DND-41 (cell line): ENCODE measurements at regions not wholly inside any gene's neighbourhood (a gene's known extent, or its start where the extent isn't known, plus 50 kb on each side); places are given as distances from the start of the nearest gene placed in this dataset.
"Not testable (repeated sequence)": the region's sequence is repeated elsewhere in the genome, so short reads cannot be mapped to it uniquely, and the experiment has no call there.

ENCODE experiments used
- EZH2 ChIP-seq: IDR thresholded peaks from 3 replicates; pipeline ENCODE4 v1.6.1; 2012; ENCODE audit warnings: borderline replicate concordance, low read depth, mild to moderate bottlenecking, moderate library complexity, low read length, inconsistent platforms; ENCODE audit not compliant: severe bottlenecking
- TF ChIP-seq, protein P1 (sequence below): IDR thresholded peaks from 2 replicates; pipeline ENCODE4 v1.5.1; 2012; ENCODE audit warnings: borderline replicate concordance, low read length, moderate library complexity, mild to moderate bottlenecking; ENCODE audit not compliant: poor library complexity, severe bottlenecking; ENCODE audit errors: extremely low read depth

DNA sequence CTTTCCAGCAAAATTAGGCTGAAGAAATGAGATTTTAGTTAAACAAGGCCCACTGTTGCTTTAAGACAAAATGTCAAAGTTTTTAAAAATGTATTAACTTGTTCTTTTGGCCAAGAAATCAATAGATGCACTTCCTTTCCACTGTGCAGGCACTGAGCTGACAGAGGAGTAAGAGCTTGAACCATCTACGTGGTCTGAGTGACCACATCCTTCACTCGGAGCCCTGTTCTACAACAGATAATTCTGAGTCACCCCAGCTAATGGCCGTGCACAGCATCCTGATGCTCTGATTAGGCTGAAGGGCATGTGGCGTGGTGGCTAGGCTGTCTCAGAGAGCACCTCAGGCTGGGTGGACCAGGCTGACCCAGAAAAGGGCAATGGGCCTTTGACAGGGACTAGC lies 107.9 kb downstream of the POTEC start:
- TF ChIP-seq EZH2 = not testable (repeated sequence)
- TF ChIP-seq, protein P1, sequence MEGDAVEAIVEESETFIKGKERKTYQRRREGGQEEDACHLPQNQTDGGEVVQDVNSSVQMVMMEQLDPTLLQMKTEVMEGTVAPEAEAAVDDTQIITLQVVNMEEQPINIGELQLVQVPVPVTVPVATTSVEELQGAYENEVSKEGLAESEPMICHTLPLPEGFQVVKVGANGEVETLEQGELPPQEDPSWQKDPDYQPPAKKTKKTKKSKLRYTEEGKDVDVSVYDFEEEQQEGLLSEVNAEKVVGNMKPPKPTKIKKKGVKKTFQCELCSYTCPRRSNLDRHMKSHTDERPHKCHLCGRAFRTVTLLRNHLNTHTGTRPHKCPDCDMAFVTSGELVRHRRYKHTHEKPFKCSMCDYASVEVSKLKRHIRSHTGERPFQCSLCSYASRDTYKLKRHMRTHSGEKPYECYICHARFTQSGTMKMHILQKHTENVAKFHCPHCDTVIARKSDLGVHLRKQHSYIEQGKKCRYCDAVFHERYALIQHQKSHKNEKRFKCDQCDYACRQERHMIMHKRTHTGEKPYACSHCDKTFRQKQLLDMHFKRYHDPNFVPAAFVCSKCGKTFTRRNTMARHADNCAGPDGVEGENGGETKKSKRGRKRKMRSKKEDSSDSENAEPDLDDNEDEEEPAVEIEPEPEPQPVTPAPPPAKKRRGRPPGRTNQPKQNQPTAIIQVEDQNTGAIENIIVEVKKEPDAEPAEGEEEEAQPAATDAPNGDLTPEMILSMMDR = not testable (repeated sequence)
